Kidney (tissue), 13 donors: ENCODE measurements at regions not wholly inside any gene's neighbourhood (a gene's known extent, or its start where the extent isn't known, plus 50 kb on each side); places are given as distances from the start of the nearest gene placed in this dataset.

Source experiments
- DNase-seq, 5 donors: peaks; one replicate each; pipeline ENCODE4 v3.0.0-alpha.2; 2013 to 2020
- FAIRE-seq: peaks from 2 replicates; lab custom pipeline; 2012; peaks lifted over from hg19 to GRCh38; lab: Jason Lieb, UNC
- H3K27ac ChIP-seq, 2 donors: one replicate each; pipeline ENCODE4 v1.7.0; 2013; ENCODE audit warnings: low read depth in 2 of 2, low read length in 2 of 2, inconsistent platforms in 1 of 2
- H3K27me3 ChIP-seq: one replicate; pipeline ENCODE4 v1.7.1; 2013; ENCODE audit warnings: low read length, inconsistent platforms; ENCODE audit not compliant: control insufficient read depth, insufficient read depth
- H3K36me3 ChIP-seq, 3 donors: one replicate each; pipeline versions ENCODE4 v1.7.0 to v1.7.1; 2013; ENCODE audit warnings: low read length in 3 of 3, control low read depth in 1 of 3, inconsistent platforms in 1 of 3; ENCODE audit not compliant: insufficient read depth in 3 of 3, control insufficient read depth in 2 of 3
- H3K4me1 ChIP-seq, 3 donors: one replicate each; pipeline versions ENCODE4 v1.7.0 to v1.7.1; 2013; ENCODE audit warnings: low read length in 3 of 3, inconsistent platforms in 1 of 3, low read depth in 1 of 3; ENCODE audit not compliant: control insufficient read depth in 2 of 3, insufficient read depth in 2 of 3
- H3K4me3 ChIP-seq, 3 donors: one replicate each; pipeline versions ENCODE4 v1.7.0 to v1.8.1; 2013; ENCODE audit warnings: low read length in 3 of 3, control low read depth in 1 of 3, inconsistent platforms in 1 of 3
- H3K9ac ChIP-seq, 3 donors: one replicate each; pipeline versions ENCODE4 v1.7.0 to v1.7.1; 2013; ENCODE audit warnings: low read length in 3 of 3, control low read depth in 1 of 3, inconsistent platforms in 1 of 3
- H3K9me3 ChIP-seq, 3 donors: one replicate each; pipeline versions ENCODE4 v1.7.0 to v1.7.1; 2013; ENCODE audit warnings: low read length in 3 of 3, control low read depth in 1 of 3, inconsistent platforms in 1 of 3; ENCODE audit not compliant: control insufficient read depth in 2 of 3, insufficient read depth in 1 of 3
- CTCF ChIP-seq: IDR thresholded peaks from 3 replicates; pipeline ENCODE4 v1.5.1; 2012; ENCODE audit warnings: mild to moderate bottlenecking, moderate library complexity, borderline replicate concordance; ENCODE audit not compliant: insufficient read depth; ENCODE audit errors: extremely low read depth
- intact Hi-C: fragments of 100-400 bp; cut with DNase I; formaldehyde crosslinking; loops from one replicate; pipeline ENCODE4 v1.11.1; 2022
- donor health status: control.
- donor health status: control.
- donor health status: control.
- donor health status: control.
- donor health status: control.
- donor health status: DM: yes; HTN: yes; CAD: no.
- donor health status: Normal renal cell carcinoma (clear cell type).

GRCh38 chr16:8396463-8396862, 193.8 kb downstream of the TMEM114 start:
- Histone ChIP-seq H3K27ac (no peak overlapping the region), H3K9ac (no peak overlapping the region), H3K27me3 (no peaks in the 10 kb centered on the region), H3K4me1 (no peaks in the 10 kb centered on the region), H3K4me3 (no peak overlapping the region), H3K9me3 (no peaks in the 10 kb centered on the region), H3K36me3 (no peaks in the 10 kb centered on the region)
- peak in 1 of 5 donors; percentile 16 for DNase-seq
- FAIRE-seq, result no peak
- intact Hi-C loops, result no loop called here
- TF ChIP-seq CTCF, result no peak

- TF ChIP-seq CTCF, result no peak
- Histone ChIP-seq H3K27me3 (no peaks in the 10 kb centered on the region), H3K9ac (no peak overlapping the region), H3K27ac (no peak overlapping the region), H3K4me3 (no peak overlapping the region), H3K9me3 (no peaks in the 10 kb centered on the region), H3K4me1 (no peaks in the 10 kb centered on the region), H3K36me3 (no peaks in the 10 kb centered on the region)
- DNase-seq (no peak), FAIRE-seq (no peak)
- intact Hi-C loops, result no loop called here
These were observed 199.1 kb downstream of the TMEM114 start for GRCh38 chr16:8391257-8391656.

GRCh38 chr16:8388684-8389083, 201.6 kb downstream of the TMEM114 start:
- no peak for TF ChIP-seq CTCF
- H3K4me3 ChIP-seq, result no peak overlapping the region
- H3K36me3 ChIP-seq, result no peaks in the 10 kb centered on the region
- DNase-seq (no peak), FAIRE-seq (no peak)
- no peak overlapping the region for H3K27ac ChIP-seq
- no peaks in the 10 kb centered on the region for H3K4me1 ChIP-seq
- intact Hi-C loops, result no loop called here
- no peak overlapping the region for H3K9ac ChIP-seq
- H3K27me3 ChIP-seq, result no peaks in the 10 kb centered on the region
- H3K9me3 ChIP-seq, result no peaks in the 10 kb centered on the region

- peak in 1 of 5 donors; percentile 1 for DNase-seq
- Histone ChIP-seq H3K4me1 (no peaks in the 10 kb centered on the region), H3K27me3 (no peaks in the 10 kb centered on the region), H3K27ac (no peak overlapping the region), H3K4me3 (no peak overlapping the region), H3K9ac (no peak overlapping the region), H3K36me3 (no peaks in the 10 kb centered on the region), H3K9me3 (no peaks in the 10 kb centered on the region)
- no peak for FAIRE-seq
- no peak for TF ChIP-seq CTCF
- intact Hi-C loops, result no loop called here
These were observed 208.5 kb downstream of the TMEM114 start for GRCh38 chr16:8381814-8382213.
